NT2/D1 (cell line): ENCODE measurements at regions not wholly inside any gene's neighbourhood (a gene's known extent, or its start where the extent isn't known, plus 50 kb on each side); places are given as distances from the start of the nearest gene placed in this dataset.

ENCODE experiments used
- DNase-seq: peaks from one replicate; pipeline ENCODE4 v3.0.0-alpha.2; 2011; ENCODE audit warnings: low read depth, low spot score
- H3K27me3 ChIP-seq: 2 replicates; pipeline ENCODE4 v1.6.0; 2011; ENCODE audit warnings: mild to moderate bottlenecking; ENCODE audit not compliant: insufficient read length, insufficient read depth
- H3K36me3 ChIP-seq: 2 replicates; pipeline ENCODE4 v1.6.1; 2011; ENCODE audit warnings: mild to moderate bottlenecking, low read length, mixed read lengths; ENCODE audit not compliant: insufficient read depth, insufficient read length
- H3K4me1 ChIP-seq: 2 replicates; pipeline ENCODE4 v1.5.1; 2011; ENCODE audit not compliant: insufficient read depth, insufficient read length
- H3K4me3 ChIP-seq: 2 replicates; pipeline ENCODE4 v1.5.1; 2011; ENCODE audit warnings: low read depth; ENCODE audit not compliant: insufficient read length
- H3K9ac ChIP-seq: 2 replicates; pipeline ENCODE4 v1.6.0; 2011; ENCODE audit warnings: low read depth; ENCODE audit not compliant: insufficient read length
- H3K9me3 ChIP-seq: 2 replicates; pipeline ENCODE4 v1.5.1; 2011; ENCODE audit warnings: mild to moderate bottlenecking, low read length; ENCODE audit not compliant: insufficient read depth
- SUZ12 ChIP-seq: IDR thresholded peaks from 2 replicates; pipeline ENCODE4 v1.6.1; 2011; ENCODE audit not compliant: insufficient read length, insufficient read depth; ENCODE audit errors: extremely low read depth
- YY1 ChIP-seq: IDR thresholded peaks from 2 replicates; pipeline ENCODE4 v1.6.1; 2011; ENCODE audit not compliant: insufficient read length, insufficient read depth
- ZNF274 ChIP-seq: IDR thresholded peaks from 2 replicates; pipeline ENCODE4 v1.6.1; 2011; ENCODE audit warnings: mild to moderate bottlenecking, low read depth, low read length

DNA sequence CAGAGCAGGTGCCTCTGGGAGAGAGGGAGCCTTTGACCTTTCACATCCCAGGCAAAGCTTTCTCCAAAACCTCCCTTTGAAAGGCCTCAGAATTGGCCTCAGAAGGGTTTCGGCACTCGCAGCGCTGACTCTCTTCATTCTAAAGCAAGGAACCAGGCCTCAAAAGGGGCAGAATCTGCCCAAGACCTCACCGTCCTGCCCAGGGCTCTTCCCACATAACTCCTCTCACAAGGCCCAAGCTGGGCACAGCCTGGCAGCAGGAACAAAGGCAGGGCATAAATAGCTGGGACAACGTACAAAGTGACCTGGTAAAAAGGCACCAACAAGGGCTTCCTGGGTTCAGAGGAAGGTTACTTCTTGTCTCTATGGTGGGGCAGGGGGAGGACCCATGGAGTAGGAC is 166.3 kb upstream of the FSTL4 start:
- H3K9me3 ChIP-seq = no peaks in the 10 kb centered on the region
- H3K4me3 ChIP-seq = no peak overlapping the region

DNA sequence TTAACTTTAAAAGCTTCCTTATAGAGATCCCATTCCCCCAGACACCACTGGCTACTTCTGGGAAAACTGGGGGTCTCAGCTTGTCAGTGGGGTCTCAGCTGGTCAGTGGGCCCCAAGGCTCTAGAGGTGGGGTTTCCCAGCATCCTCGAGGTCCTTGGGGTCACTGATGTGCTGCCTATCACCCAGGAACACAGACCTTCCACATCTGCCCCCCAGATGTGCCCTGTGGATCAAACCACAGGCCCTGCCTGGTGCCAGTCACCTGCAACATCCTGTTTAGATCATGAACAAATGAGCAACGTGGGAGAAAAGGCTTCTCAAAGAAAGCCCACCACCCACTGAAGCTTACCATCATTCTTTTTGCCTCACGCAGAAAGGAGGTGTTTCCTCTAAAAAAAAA is 165.6 kb upstream of the FSTL4 start:
- Histone ChIP-seq H3K36me3 (no peaks in the 10 kb centered on the region), H3K27me3 (no peaks in the 10 kb centered on the region), H3K9me3 (no peaks in the 10 kb centered on the region), H3K4me3 (no peak overlapping the region), H3K4me1 (no peaks in the 10 kb centered on the region), H3K9ac (no peak overlapping the region)
- TF ChIP-seq YY1 (no peak), SUZ12 (no peak), ZNF274 (no peak)
- DNase-seq = no peak

More for the DNA sequence above, 166.3 kb upstream of the FSTL4 start:
- DNase-seq = no peak
- Histone ChIP-seq H3K9ac (no peak overlapping the region), H3K4me1 (no peaks in the 10 kb centered on the region), H3K36me3 (no peaks in the 10 kb centered on the region), H3K27me3 (no peaks in the 10 kb centered on the region)
- no peak for TF ChIP-seq ZNF274
- no peak for TF ChIP-seq SUZ12
- no peak for TF ChIP-seq YY1

DNA sequence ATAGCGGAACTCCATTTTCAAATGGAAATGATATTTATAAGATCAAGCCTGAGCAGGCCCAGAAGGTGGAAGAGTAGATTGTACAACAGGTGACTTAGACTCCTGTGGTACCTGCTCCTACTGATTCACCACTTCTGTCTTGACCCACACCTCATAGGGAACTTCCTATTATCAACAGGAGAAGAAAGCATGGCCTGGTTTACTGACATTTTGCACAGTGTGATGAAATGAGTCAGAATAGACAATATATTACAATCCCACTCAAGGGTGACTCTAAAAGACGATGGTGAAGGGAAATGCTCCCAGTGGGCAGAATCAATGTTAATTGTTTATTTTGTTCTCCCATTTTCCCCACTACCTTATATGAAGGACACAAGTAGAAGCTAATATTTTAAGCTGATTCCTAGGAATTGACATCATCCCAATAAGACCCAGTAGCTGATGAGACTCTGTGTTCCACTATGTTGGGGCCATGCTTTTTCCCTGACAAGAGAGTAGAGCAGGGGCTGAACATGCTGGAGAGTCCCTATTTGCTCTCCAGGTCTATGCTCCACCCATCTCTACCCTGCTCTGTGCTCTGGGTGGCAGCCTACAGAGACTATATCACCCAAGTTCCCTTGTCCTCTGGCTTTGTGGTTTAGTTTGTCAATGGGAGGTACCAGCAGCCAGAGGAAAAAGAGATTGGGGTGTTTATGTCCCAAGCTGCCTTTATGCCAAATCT is 163.4 kb upstream of the FSTL4 start:
- Histone ChIP-seq H3K9me3 (no peaks in the 10 kb centered on the region), H3K4me3 (no peak overlapping the region), H3K36me3 (no peaks in the 10 kb centered on the region), H3K27me3 (no peaks in the 10 kb centered on the region), H3K4me1 (no peaks in the 10 kb centered on the region), H3K9ac (no peak overlapping the region)
- TF ChIP-seq YY1 = no peak
- no peak for TF ChIP-seq ZNF274
- no peak for TF ChIP-seq SUZ12
- no peak for DNase-seq

DNA sequence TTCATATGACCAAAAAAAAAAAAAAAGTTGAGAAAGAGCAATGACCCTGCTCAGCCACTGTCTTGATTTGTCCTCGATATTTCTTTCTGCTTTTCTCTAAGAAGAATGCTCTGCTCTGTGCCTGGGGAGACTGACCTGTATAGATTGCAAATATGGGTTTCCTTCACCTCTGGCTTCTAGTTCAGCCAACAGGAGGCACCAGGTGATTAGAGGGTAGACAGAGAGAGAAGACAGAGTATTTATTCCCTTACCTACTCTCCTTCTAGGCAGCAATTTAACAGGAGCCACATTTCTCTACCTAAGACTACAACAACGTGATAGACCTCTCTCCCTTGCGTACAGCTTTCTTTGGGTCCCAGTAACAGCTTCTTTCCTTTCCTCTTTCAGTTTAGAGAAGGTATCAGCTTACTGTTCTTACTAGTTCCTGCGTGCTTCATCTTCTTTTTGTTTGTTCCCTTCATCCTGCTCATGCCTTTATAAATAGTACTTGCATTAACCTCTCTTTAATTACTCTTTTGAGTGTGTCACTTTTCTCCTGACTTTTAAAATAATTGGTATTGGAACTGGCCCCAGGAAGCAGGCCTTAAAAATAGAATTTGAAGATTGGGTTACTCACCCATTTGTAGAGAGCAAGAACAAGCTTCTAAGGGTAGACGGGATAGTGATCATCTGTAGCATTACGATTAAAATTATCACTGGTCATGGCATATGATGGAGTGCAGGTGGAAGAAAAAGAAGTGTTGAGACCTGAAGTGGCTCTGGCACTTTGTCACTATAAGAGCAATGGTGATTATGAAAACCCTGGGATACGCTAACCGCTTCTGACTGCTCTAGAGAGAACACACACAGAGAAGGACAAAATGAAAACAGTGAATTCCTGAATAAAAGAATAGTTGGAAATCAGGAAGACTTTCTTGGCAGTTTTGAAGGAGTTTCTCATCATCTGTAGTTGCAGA is 161.2 kb upstream of the FSTL4 start:
- Histone ChIP-seq H3K27me3 (no peaks in the 10 kb centered on the region), H3K9me3 (no peaks in the 10 kb centered on the region), H3K9ac (no peak overlapping the region), H3K4me1 (no peaks in the 10 kb centered on the region), H3K36me3 (no peaks in the 10 kb centered on the region), H3K4me3 (no peak overlapping the region)
- DNase-seq = no peak
- no peak for TF ChIP-seq SUZ12
- no peak for TF ChIP-seq YY1

DNA sequence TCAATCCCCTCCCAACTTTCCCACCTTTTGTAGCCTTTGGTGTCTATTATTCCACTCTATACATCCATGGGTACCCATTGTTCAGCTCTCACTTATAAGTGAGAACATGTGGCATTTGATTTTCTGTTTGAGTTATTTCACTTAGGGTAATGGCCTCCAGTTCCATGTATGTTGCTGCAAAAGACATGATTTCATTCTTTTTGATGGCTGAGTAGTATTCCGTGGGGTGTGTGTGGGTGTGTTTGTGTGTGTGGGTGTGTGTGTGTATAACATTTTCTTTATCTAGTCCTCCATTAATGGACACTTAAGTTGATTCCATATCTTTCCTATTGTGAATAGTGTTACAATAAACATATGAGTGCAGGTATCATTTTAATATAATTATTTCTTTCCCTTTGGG is 157.5 kb upstream of the FSTL4 start:
- H3K9me3 ChIP-seq = no peaks in the 10 kb centered on the region
- no peak overlapping the region for H3K4me3 ChIP-seq
- H3K4me1 ChIP-seq = no peaks in the 10 kb centered on the region
- H3K9ac ChIP-seq = no peak overlapping the region
- H3K27me3 ChIP-seq = no peaks in the 10 kb centered on the region
- TF ChIP-seq ZNF274 (no peak), SUZ12 (no peak), YY1 (no peak)
- H3K36me3 ChIP-seq = no peaks in the 10 kb centered on the region
- DNase-seq = no peak

- H3K4me1 ChIP-seq = no peaks in the 10 kb centered on the region
- TF ChIP-seq YY1 (no peak), ZNF274 (no peak), SUZ12 (no peak)
- DNase-seq = no peak
- no peaks in the 10 kb centered on the region for H3K36me3 ChIP-seq
- H3K9ac ChIP-seq = no peak overlapping the region
- H3K9me3 ChIP-seq = no peaks in the 10 kb centered on the region
- no peaks in the 10 kb centered on the region for H3K27me3 ChIP-seq
- no peak overlapping the region for H3K4me3 ChIP-seq
Measured at GRCh38 chr5:133763744-133764143, 151.4 kb upstream of the FSTL4 start.

GRCh38 chr5:133761632-133762031 is 149.3 kb upstream of the FSTL4 start:
- H3K36me3 ChIP-seq = no peaks in the 10 kb centered on the region
- H3K9ac ChIP-seq = no peak overlapping the region
- no peaks in the 10 kb centered on the region for H3K27me3 ChIP-seq
- H3K4me1 ChIP-seq = no peaks in the 10 kb centered on the region
- no peak for TF ChIP-seq SUZ12
- H3K4me3 ChIP-seq = no peak overlapping the region
- no peak for DNase-seq
- H3K9me3 ChIP-seq = no peaks in the 10 kb centered on the region

- Histone ChIP-seq H3K4me1 (no peaks in the 10 kb centered on the region), H3K27me3 (no peaks in the 10 kb centered on the region), H3K9ac (no peak overlapping the region), H3K9me3 (no peaks in the 10 kb centered on the region), H3K4me3 (no peak overlapping the region), H3K36me3 (no peaks in the 10 kb centered on the region)
- TF ChIP-seq YY1 = no peak
- TF ChIP-seq SUZ12 = no peak
- TF ChIP-seq ZNF274 = no peak
- DNase-seq = no peak
Measured at GRCh38 chr5:133760532-133760931, 148.2 kb upstream of the FSTL4 start.
